Activated T-cell treated with anti-CD3 and anti-CD28 coated beads, Interleukin-2, amount 50 U/mL, for 72 hours (primary cell): ENCODE measurements at regions not wholly inside any gene's neighbourhood (a gene's known extent, or its start where the extent isn't known, plus 50 kb on each side); places are given as distances from the start of the nearest gene placed in this dataset.

Source experiments
- ATAC-seq, 2 donors: fragments of 150-1000 bp; cut with Tn5 transposase; replicated peaks in 1 of 2; 2 replicates each; pipeline ENCODE4 v1.10.0; 2021; ENCODE audit warnings: moderate library complexity in 2 of 2, mild to moderate bottlenecking in 1 of 2
- DNase-seq, 2 donors: peaks; one replicate each; pipeline ENCODE4 v3.0.0; 2021 to 2022; ENCODE audit warnings: mixed read lengths in 1 of 2
- H3K27ac Mint-ChIP-seq: one replicate; pipeline ENCODE4 v1.8.0; 2022; ENCODE audit warnings: mild to moderate bottlenecking, moderate library complexity, mixed read lengths
- H3K27me3 Mint-ChIP-seq: one replicate; pipeline ENCODE4 v1.8.0; 2022; ENCODE audit warnings: low read depth, mixed read lengths
- H3K36me3 Mint-ChIP-seq, 2 donors: one replicate each; pipeline ENCODE4 v1.8.0; 2022; ENCODE audit warnings: mixed read lengths in 2 of 2, mild to moderate bottlenecking in 1 of 2; ENCODE audit not compliant: insufficient read depth in 2 of 2
- H3K4me1 Mint-ChIP-seq: one replicate; pipeline ENCODE4 v1.8.0; 2022; ENCODE audit warnings: low read depth, mixed read lengths
- H3K4me3 Mint-ChIP-seq, 2 donors: one replicate each; pipeline ENCODE4 v1.8.0; 2022; ENCODE audit warnings: mild to moderate bottlenecking in 2 of 2, mixed read lengths in 2 of 2, moderate library complexity in 2 of 2
- H3K9me3 Mint-ChIP-seq, 2 donors: one replicate each; pipeline ENCODE4 v1.8.0; 2022; ENCODE audit warnings: mixed read lengths in 2 of 2

DNA sequence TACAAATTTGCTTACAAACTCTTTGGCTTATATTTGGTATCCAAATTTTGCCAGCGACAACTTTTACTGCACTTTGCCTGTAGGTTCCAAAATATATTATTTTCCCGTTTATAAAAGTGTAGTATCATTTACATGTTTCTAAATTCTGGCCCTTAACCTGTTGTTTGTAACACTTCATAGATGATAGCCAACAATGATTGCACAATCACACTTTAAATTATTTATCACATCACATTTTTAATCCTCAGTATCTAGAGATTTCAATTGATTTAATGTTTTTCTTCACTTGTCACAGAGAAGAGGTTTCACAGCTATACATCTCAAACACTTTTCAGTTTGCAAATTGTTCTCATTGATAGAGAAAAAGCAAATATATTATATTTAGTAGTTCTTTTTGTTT is 1151.2 kb upstream of the EYS start:
- Mint-ChIP-seq H3K27me3 (no peaks in the 10 kb centered on the region), H3K9me3 (peaks cover 3 to 4% of the 10 kb centered on the region in 2 donors), H3K4me1 (no peaks in the 10 kb centered on the region), H3K27ac (no peak overlapping the region), H3K36me3 (no peaks in the 10 kb centered on the region), H3K4me3 (no peak overlapping the region)
- ATAC-seq, result no peak
- DNase-seq, result no peak

GRCh38 chr6:66854014-66854413 is 1147.0 kb upstream of the EYS start:
- Mint-ChIP-seq H3K4me3 (no peak overlapping the region), H3K9me3 (peaks cover 4 to 5% of the 10 kb centered on the region in 2 donors), H3K36me3 (no peaks in the 10 kb centered on the region), H3K4me1 (no peaks in the 10 kb centered on the region), H3K27ac (no peak overlapping the region), H3K27me3 (no peaks in the 10 kb centered on the region)
- DNase-seq (no peak), ATAC-seq (no peak)

DNA sequence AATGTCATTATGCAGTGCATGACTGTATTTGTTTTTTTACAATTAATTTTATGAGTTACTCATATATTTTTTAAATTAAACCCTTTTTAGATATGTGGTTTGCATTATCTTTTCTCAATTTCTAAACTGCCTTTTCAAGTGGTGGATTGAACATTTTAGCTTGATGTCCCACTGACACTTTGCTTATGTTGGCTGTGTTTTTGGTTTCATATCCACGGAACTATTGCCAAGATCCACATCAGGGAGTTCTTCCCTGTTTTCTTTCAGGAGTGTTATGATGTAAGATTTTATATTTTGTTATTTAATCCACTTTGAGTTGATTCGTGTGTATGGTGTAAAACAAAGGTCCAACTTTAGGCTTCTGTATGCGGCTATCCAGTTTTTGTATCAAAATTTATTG is 1144.9 kb upstream of the EYS start:
- no peaks in the 10 kb centered on the region for H3K27me3 Mint-ChIP-seq
- H3K4me1 Mint-ChIP-seq, result no peaks in the 10 kb centered on the region
- no peak for DNase-seq
- H3K4me3 Mint-ChIP-seq, result no peak overlapping the region
- no peaks in the 10 kb centered on the region for H3K36me3 Mint-ChIP-seq
- no peak overlapping the region for H3K27ac Mint-ChIP-seq
- peaks cover 5 to 9% of the 10 kb centered on the region in 2 donors for H3K9me3 Mint-ChIP-seq
- no peak for ATAC-seq

- DNase-seq, result no peak
- no peak overlapping the region for H3K27ac Mint-ChIP-seq
- H3K4me1 Mint-ChIP-seq, result no peaks in the 10 kb centered on the region
- H3K27me3 Mint-ChIP-seq, result no peaks in the 10 kb centered on the region
- peaks cover 4 to 12% of the 10 kb centered on the region in 2 donors for H3K9me3 Mint-ChIP-seq
- ATAC-seq, result no peak
- H3K36me3 Mint-ChIP-seq, result no peaks in the 10 kb centered on the region
- no peak overlapping the region for H3K4me3 Mint-ChIP-seq
These were observed 1142.8 kb upstream of the EYS start for GRCh38 chr6:66849843-66850242.

- Mint-ChIP-seq H3K27ac (no peak overlapping the region), H3K27me3 (no peaks in the 10 kb centered on the region), H3K4me3 (no peak overlapping the region), H3K4me1 (no peaks in the 10 kb centered on the region), H3K9me3 (peaks cover 2 to 12% of the 10 kb centered on the region in 2 donors), H3K36me3 (no peaks in the 10 kb centered on the region)
- ATAC-seq, result no peak
- no peak for DNase-seq
These were observed 1141.4 kb upstream of the EYS start for GRCh38 chr6:66848244-66848953.

DNA sequence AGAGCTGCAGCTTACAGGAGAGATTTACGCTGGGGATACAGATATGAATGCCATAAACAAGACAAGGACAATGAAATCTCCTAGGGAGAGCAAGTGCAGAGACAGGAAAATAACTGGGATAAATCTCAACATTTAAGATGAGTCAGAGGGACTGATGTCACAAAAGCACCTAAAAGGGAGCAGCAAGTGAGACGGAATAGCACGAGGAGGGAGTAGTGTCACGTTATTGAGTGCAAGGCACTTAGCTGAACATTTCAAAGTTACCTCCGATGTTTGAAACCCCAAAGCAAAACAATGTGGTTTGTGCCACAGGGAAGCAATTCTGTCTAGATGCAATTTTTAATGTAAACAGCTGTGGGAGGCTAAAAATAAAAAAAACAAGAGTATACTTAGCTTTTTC is 1131.7 kb upstream of the EYS start:
- no peak overlapping the region for H3K4me3 Mint-ChIP-seq
- peaks cover 9 to 10% of the 10 kb centered on the region in 2 donors for H3K9me3 Mint-ChIP-seq
- ATAC-seq (no peak), DNase-seq (no peak)
- H3K4me1 Mint-ChIP-seq, result no peaks in the 10 kb centered on the region
- H3K27me3 Mint-ChIP-seq, result no peaks in the 10 kb centered on the region
- no peak overlapping the region for H3K27ac Mint-ChIP-seq
- no peaks in the 10 kb centered on the region for H3K36me3 Mint-ChIP-seq

DNA sequence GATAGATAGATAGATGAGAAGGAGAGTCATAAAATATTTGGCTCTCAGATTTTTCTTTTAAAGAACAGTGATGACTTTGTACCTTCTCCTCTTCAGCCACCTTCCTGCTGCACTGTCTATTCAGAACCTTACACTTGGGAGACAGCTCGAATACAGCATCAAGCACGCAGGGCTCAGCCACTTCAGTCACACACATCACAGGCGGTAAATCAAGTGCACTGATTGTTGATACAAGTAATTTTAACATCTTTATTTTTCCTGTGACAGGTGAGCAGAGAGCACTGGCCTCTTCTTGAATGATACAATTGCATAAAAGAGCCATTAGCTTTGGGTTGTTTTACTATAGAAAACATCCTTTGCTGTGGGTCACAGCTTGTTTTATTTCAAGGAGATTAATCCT is 1118.5 kb upstream of the EYS start:
- Mint-ChIP-seq H3K27ac (no peak overlapping the region), H3K4me3 (no peak overlapping the region), H3K36me3 (no peaks in the 10 kb centered on the region), H3K27me3 (no peaks in the 10 kb centered on the region), H3K4me1 (no peaks in the 10 kb centered on the region), H3K9me3 (peaks cover 1 to 7% of the 10 kb centered on the region in 2 donors)
- ATAC-seq (no peak), DNase-seq (no peak)

DNA sequence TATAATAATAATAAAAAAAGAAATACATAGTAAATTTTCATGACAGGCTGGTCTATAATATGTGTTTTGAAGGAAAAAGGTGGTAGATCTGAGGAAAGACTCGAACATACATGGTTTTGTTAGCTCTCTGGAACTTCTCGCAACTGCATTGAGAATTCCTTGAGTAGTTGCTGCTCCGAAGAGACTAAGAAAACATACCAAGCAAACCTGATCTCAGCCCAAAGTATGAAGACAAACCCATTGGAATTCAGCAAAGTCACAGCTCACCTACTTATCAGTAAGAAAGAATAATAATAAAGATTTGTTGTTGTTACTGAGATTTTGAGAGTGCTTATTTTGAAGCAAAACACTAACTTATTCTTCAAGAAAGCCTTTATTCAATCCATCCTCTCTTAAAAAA is 1107.1 kb upstream of the EYS start:
- ATAC-seq (no peak), DNase-seq (no peak)

GRCh38 chr6:66808771-66809170 is 1101.7 kb upstream of the EYS start:
- DNase-seq (no peak), ATAC-seq (no peak)
- no peak overlapping the region for H3K4me3 Mint-ChIP-seq
- no peaks in the 10 kb centered on the region for H3K27me3 Mint-ChIP-seq
- H3K36me3 Mint-ChIP-seq, result no peaks in the 10 kb centered on the region
- peaks cover 3 to 4% of the 10 kb centered on the region in 2 donors for H3K9me3 Mint-ChIP-seq
- H3K27ac Mint-ChIP-seq, result no peak overlapping the region
- no peaks in the 10 kb centered on the region for H3K4me1 Mint-ChIP-seq

More for the DNA sequence above, 1107.1 kb upstream of the EYS start:
- Mint-ChIP-seq H3K4me3 (no peak overlapping the region), H3K9me3 (peaks cover 5% of the 10 kb centered on the region in 2 donors), H3K36me3 (no peaks in the 10 kb centered on the region), H3K27me3 (no peaks in the 10 kb centered on the region), H3K27ac (no peak overlapping the region), H3K4me1 (no peaks in the 10 kb centered on the region)

DNA sequence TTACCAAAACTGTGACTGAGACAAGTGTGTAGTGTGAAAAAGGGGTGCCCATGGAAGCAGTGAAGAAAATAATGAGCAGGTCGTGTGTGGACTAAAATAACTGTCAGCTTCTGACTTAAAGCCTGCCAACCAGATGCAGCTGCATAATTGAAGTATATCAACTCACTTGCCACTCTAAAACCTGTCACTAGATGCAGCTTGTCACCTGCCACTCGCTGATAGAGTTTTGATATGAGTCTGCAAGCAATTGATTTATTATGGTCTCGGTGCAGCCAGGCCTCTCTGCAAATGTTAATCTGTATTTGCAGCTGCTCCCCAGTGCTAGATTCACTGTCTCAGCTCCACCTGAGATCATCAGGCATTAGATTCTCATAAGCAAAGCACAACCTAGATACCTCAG is 1090.0 kb upstream of the EYS start:
- no peak for DNase-seq
- Mint-ChIP-seq H3K27me3 (no peaks in the 10 kb centered on the region), H3K9me3 (peaks cover 3 to 4% of the 10 kb centered on the region in 2 donors), H3K4me1 (no peaks in the 10 kb centered on the region), H3K27ac (no peak overlapping the region), H3K36me3 (no peaks in the 10 kb centered on the region), H3K4me3 (no peak overlapping the region)
- no peak for ATAC-seq

- Mint-ChIP-seq H3K36me3 (no peaks in the 10 kb centered on the region), H3K4me3 (no peak overlapping the region), H3K9me3 (peaks cover 6 to 11% of the 10 kb centered on the region in 2 donors), H3K27ac (no peak overlapping the region), H3K27me3 (no peaks in the 10 kb centered on the region), H3K4me1 (no peaks in the 10 kb centered on the region)
- ATAC-seq, result no peak
- no peak for DNase-seq
These were observed 1081.6 kb upstream of the EYS start for GRCh38 chr6:66788579-66788978.

GRCh38 chr6:66772800-66773199 is 1065.8 kb upstream of the EYS start:
- ATAC-seq (no peak), DNase-seq (no peak)
- Mint-ChIP-seq H3K36me3 (no peaks in the 10 kb centered on the region), H3K9me3 (peaks cover 9 to 14% of the 10 kb centered on the region in 2 donors), H3K27me3 (no peaks in the 10 kb centered on the region), H3K4me3 (no peak overlapping the region), H3K27ac (no peak overlapping the region), H3K4me1 (no peaks in the 10 kb centered on the region)

GRCh38 chr6:66771626-66772025 is 1064.6 kb upstream of the EYS start:
- peaks cover 8% of the 10 kb centered on the region in 2 donors for H3K9me3 Mint-ChIP-seq
- DNase-seq, result no peak
- H3K4me3 Mint-ChIP-seq, result no peak overlapping the region
- H3K4me1 Mint-ChIP-seq, result no peaks in the 10 kb centered on the region
- H3K27me3 Mint-ChIP-seq, result no peaks in the 10 kb centered on the region
- no peaks in the 10 kb centered on the region for H3K36me3 Mint-ChIP-seq
- H3K27ac Mint-ChIP-seq, result no peak overlapping the region
- ATAC-seq, result no peak

DNA sequence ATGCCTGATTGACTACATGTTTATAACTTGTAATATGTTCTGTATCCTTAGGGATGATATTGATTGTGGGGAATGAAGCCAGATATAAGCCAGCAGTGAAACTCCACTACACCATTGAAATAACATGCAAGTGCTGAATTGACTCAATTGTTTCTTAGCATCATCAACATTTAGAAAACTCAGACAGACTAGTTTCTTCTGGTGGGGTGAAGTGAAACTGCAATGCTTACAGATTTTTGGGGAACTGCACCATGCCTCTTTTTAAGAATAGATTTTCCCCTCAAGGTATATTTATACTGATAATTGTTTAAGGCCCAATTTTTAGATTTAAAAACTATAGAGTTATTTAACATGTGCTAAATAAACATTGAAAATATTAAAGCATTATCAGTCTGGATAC is 1044.6 kb upstream of the EYS start:
- no peak overlapping the region for H3K4me3 Mint-ChIP-seq
- ATAC-seq, result no peak

More for the DNA sequence above, 1044.6 kb upstream of the EYS start:
- no peaks in the 10 kb centered on the region for H3K36me3 Mint-ChIP-seq
- no peaks in the 10 kb centered on the region for H3K4me1 Mint-ChIP-seq
- no peak for DNase-seq
- peaks cover 5 to 10% of the 10 kb centered on the region in 2 donors for H3K9me3 Mint-ChIP-seq
- H3K27me3 Mint-ChIP-seq, result no peaks in the 10 kb centered on the region
- no peak overlapping the region for H3K27ac Mint-ChIP-seq
